Naive thymus-derived CD4-positive, alpha-beta T cell (primary cell): ENCODE measurements at regions not wholly inside any gene's neighbourhood (a gene's known extent, or its start where the extent isn't known, plus 50 kb on each side); places are given as distances from the start of the nearest gene placed in this dataset.

ENCODE experiments used
- ATAC-seq: fragments of 150-1000 bp; cut with Tn5 transposase; 2 replicates; pipeline ENCODE4 v1.10.0; 2021; ENCODE audit warnings: mild to moderate bottlenecking, moderate library complexity
- CTCF ChIA-PET: fragments of 350-600 bp; sonication (Branson Sonifier 250); formaldehyde crosslinking; loops from one replicate; lab custom pipeline; 2021; ENCODE audit warnings: antibody characterized with exemption; lab: Charles Lee
- POLR2A ChIA-PET: fragments of 350-600 bp; sonication (Branson Sonifier 250); formaldehyde crosslinking; loops from one replicate; lab custom pipeline; 2021; ENCODE audit warnings: antibody characterized with exemption, inconsistent platforms; lab: Charles Lee
- DNase-seq, 9 donors: peaks; one replicate each; pipeline versions ENCODE4 v3.0.0 to v3.0.0-alpha.2; 2020 to 2022; ENCODE audit warnings: mixed read lengths in 1 of 9
- H3K27ac ChIP-seq: one replicate; pipeline ENCODE4 v1.7.0; 2013; ENCODE audit warnings: mild to moderate bottlenecking, low read depth, low read length, moderate library complexity
- H3K27me3 ChIP-seq, 2 donors: one replicate each; pipeline ENCODE4 v1.7.0; 2013; ENCODE audit warnings: low read length in 2 of 2, mild to moderate bottlenecking in 2 of 2, moderate library complexity in 2 of 2; ENCODE audit not compliant: control insufficient read depth in 2 of 2, insufficient read depth in 2 of 2
- H3K36me3 ChIP-seq, 3 experiments: 1 replicate in 2 of 3; 2 replicates in 1 of 3; pipeline ENCODE4 v1.7.0; 2013; ENCODE audit warnings: low read length in 3 of 3, mild to moderate bottlenecking in 3 of 3, moderate library complexity in 1 of 3; ENCODE audit not compliant: insufficient read depth in 3 of 3, control insufficient read depth in 2 of 3
- H3K4me1 ChIP-seq, 2 donors: one replicate each; pipeline ENCODE4 v1.7.0; 2013; ENCODE audit warnings: low read length in 2 of 2, mild to moderate bottlenecking in 2 of 2, moderate library complexity in 1 of 2; ENCODE audit not compliant: control insufficient read depth in 2 of 2, insufficient read depth in 2 of 2
- H3K4me3 ChIP-seq: 2 replicates; pipeline ENCODE4 v1.7.0; 2013; ENCODE audit warnings: mild to moderate bottlenecking, low read length
- H3K9me3 ChIP-seq, 3 experiments: 1 replicate in 2 of 3; 2 replicates in 1 of 3; pipeline ENCODE4 v1.7.0; 2013; ENCODE audit warnings: low read length in 3 of 3; ENCODE audit not compliant: control insufficient read depth in 2 of 3
- H3K27ac Mint-ChIP-seq, 9 donors: one replicate each; pipeline ENCODE4 v1.8.0; 2020 to 2022; ENCODE audit warnings: mixed read lengths in 9 of 9, mild to moderate bottlenecking in 8 of 9, moderate library complexity in 5 of 9, inconsistent platforms in 2 of 9
- H3K27me3 Mint-ChIP-seq, 5 donors: one replicate each; pipeline ENCODE4 v1.8.0; 2021 to 2022; ENCODE audit warnings: mixed read lengths in 5 of 5, mild to moderate bottlenecking in 1 of 5
- H3K36me3 Mint-ChIP-seq, 5 donors: one replicate each; pipeline ENCODE4 v1.8.0; 2020 to 2022; ENCODE audit warnings: mixed read lengths in 5 of 5, mild to moderate bottlenecking in 3 of 5, inconsistent platforms in 1 of 5
- H3K4me1 Mint-ChIP-seq, 7 donors: one replicate each; pipeline ENCODE4 v1.8.0; 2020 to 2022; ENCODE audit warnings: mixed read lengths in 7 of 7, mild to moderate bottlenecking in 3 of 7, inconsistent platforms in 1 of 7
- H3K4me3 Mint-ChIP-seq, 10 donors: one replicate each; pipeline ENCODE4 v1.8.0; 2020 to 2022; ENCODE audit warnings: mild to moderate bottlenecking in 10 of 10, mixed read lengths in 10 of 10, moderate library complexity in 6 of 10, inconsistent platforms in 2 of 10
- H3K9me3 Mint-ChIP-seq, 11 donors: one replicate each; pipeline ENCODE4 v1.8.0; 2020 to 2022; ENCODE audit warnings: mixed read lengths in 11 of 11, mild to moderate bottlenecking in 4 of 11, inconsistent platforms in 1 of 11, moderate library complexity in 1 of 11
- intact Hi-C, 2 donors: fragments of 100-400 bp; cut with micrococcal nuclease; formaldehyde crosslinking; loops; one replicate each; pipeline ENCODE4 v1.15.1; 2023

- no peak for ATAC-seq
- ChIA-PET POLR2A (no interaction called here), CTCF (no interaction called here)
- Histone ChIP-seq H3K4me3 (no peak overlapping the region), H3K36me3 (no peaks in the 10 kb centered on the region), H3K9me3 (no peaks in the 10 kb centered on the region), H3K4me1 (no peaks in the 10 kb centered on the region), H3K27ac (no peak overlapping the region), H3K27me3 (no peaks in the 10 kb centered on the region)
- intact Hi-C loops, result no loop called here
- H3K9me3 Mint-ChIP-seq, result peaks cover 0 to 10% (median 0%) of the 10 kb centered on the region in 11 donors
- H3K36me3 Mint-ChIP-seq, result no peaks in the 10 kb centered on the region
- H3K4me3 Mint-ChIP-seq, result no peak overlapping the region
- no peak overlapping the region for H3K27ac Mint-ChIP-seq
- H3K4me1 Mint-ChIP-seq, result peaks cover 0 to 2% (median 0%) of the 10 kb centered on the region in 7 donors
- no peaks in the 10 kb centered on the region for H3K27me3 Mint-ChIP-seq
- no peak for DNase-seq
These were observed 676.5 kb downstream of the TENT5A start for GRCh38 chr6:81075974-81076373.

DNA sequence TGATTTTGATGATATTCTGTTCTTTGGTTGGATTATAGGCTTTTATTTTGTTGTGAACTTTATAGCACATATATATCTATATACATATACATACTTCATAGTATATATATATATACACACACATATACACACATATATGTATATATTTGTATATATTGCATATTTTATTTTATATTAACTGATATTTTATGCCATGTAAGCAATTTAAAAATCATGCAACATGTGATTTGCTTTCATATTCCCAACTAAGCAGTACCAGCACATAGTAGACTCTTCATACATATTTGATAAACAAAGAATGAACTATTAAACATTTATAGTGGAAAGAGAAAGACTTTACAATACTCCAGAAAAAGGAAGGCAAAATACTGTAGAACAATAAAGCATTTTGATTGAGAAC lies 679.2 kb downstream of the TENT5A start:
- Histone ChIP-seq H3K36me3 (no peaks in the 10 kb centered on the region), H3K9me3 (no peaks in the 10 kb centered on the region), H3K27me3 (no peaks in the 10 kb centered on the region), H3K4me3 (no peak overlapping the region), H3K4me1 (no peaks in the 10 kb centered on the region), H3K27ac (no peak overlapping the region)
- peaks cover 0 to 2% (median 0%) of the 10 kb centered on the region in 7 donors for H3K4me1 Mint-ChIP-seq
- H3K4me3 Mint-ChIP-seq, result no peak overlapping the region
- ChIA-PET CTCF (no interaction called here), POLR2A (no interaction called here)
- ATAC-seq (no peak), DNase-seq (no peak)
- no peak overlapping the region for H3K27ac Mint-ChIP-seq
- H3K27me3 Mint-ChIP-seq, result no peaks in the 10 kb centered on the region
- peaks cover 0 to 9% (median 0%) of the 10 kb centered on the region in 11 donors for H3K9me3 Mint-ChIP-seq
- no peaks in the 10 kb centered on the region for H3K36me3 Mint-ChIP-seq
- intact Hi-C loops, result no loop called here

DNA sequence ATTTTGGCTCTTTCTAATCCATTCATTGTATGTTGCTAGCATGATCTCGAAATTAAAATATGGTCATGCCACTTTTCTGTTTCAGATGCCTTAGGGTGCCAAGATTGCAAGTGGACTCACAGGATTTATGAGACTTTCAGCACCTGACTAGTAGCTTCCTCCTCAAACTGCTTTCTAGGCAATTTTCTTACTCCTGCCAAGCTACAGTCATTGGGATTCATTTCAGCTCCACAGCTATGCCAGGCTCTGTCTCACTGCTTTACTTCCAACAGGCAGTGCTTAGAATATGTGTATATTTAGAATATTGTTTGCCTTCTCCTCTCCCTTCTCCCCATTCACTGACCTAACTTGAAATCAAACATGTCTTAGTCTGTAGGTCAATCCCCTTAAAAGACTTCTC lies 681.4 kb downstream of the TENT5A start:
- H3K27ac ChIP-seq, result no peak overlapping the region
- H3K4me3 Mint-ChIP-seq, result no peak overlapping the region
- DNase-seq, result no peak
- intact Hi-C loops, result no loop called here
- H3K36me3 ChIP-seq, result no peaks in the 10 kb centered on the region
- CTCF ChIA-PET, result no interaction called here
- no peak overlapping the region for H3K27ac Mint-ChIP-seq
- no peaks in the 10 kb centered on the region for H3K4me1 ChIP-seq
- no peak for ATAC-seq
- peaks cover 0 to 9% (median 0%) of the 10 kb centered on the region in 11 donors for H3K9me3 Mint-ChIP-seq
- no peak overlapping the region for H3K4me3 ChIP-seq
- H3K27me3 ChIP-seq, result no peaks in the 10 kb centered on the region
- H3K27me3 Mint-ChIP-seq, result no peaks in the 10 kb centered on the region
- no peaks in the 10 kb centered on the region for H3K36me3 Mint-ChIP-seq
- H3K9me3 ChIP-seq, result no peaks in the 10 kb centered on the region
- no peaks in the 10 kb centered on the region for H3K4me1 Mint-ChIP-seq
- POLR2A ChIA-PET, result no interaction called here

- no peaks in the 10 kb centered on the region for H3K27me3 Mint-ChIP-seq
- POLR2A ChIA-PET, result no interaction called here
- no peak for DNase-seq
These were observed 685.4 kb downstream of the TENT5A start for GRCh38 chr6:81067057-81067456.

DNA sequence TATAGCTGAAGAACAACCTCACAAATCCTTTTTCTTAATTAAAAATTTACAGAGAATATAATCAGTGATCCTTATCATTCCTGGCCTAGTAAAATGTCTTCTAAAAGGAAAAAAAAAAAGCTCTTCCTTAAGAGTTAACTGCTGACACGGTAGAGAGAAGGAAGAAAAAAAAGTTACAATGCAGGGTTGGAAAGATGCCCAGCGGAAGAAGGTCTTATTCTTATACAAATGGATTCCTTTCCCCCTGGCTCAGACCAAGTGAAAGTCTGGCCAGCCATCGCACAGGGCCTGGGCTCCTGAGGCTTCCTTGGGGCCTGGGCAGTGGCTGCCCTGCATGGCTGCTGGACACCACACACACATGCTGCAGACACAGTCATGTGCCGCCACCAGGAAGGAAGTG lies 688.6 kb downstream of the TENT5A start:
- intact Hi-C loops, result no loop called here
- ChIA-PET CTCF (no interaction called here), POLR2A (no interaction called here)
- no peaks in the 10 kb centered on the region for H3K36me3 Mint-ChIP-seq
- no peaks in the 10 kb centered on the region for H3K4me1 Mint-ChIP-seq
- no peak overlapping the region for H3K27ac Mint-ChIP-seq
- no peak overlapping the region for H3K4me3 Mint-ChIP-seq
- H3K4me1 ChIP-seq, result no peaks in the 10 kb centered on the region
- ATAC-seq (no peak), DNase-seq (no peak)
- peaks cover 0 to 3% (median 0%) of the 10 kb centered on the region in 11 donors for H3K9me3 Mint-ChIP-seq
- no peaks in the 10 kb centered on the region for H3K27me3 ChIP-seq
- H3K9me3 ChIP-seq, result no peaks in the 10 kb centered on the region
- H3K27ac ChIP-seq, result no peak overlapping the region
- H3K4me3 ChIP-seq, result no peak overlapping the region
- no peaks in the 10 kb centered on the region for H3K27me3 Mint-ChIP-seq
- no peaks in the 10 kb centered on the region for H3K36me3 ChIP-seq

More at GRCh38 chr6:81067057-81067456, 685.4 kb downstream of the TENT5A start:
- CTCF ChIA-PET, result no interaction called here
- no peak overlapping the region for H3K4me3 Mint-ChIP-seq
- no peak overlapping the region for H3K27ac ChIP-seq
- H3K27ac Mint-ChIP-seq, result no peak overlapping the region
- no peaks in the 10 kb centered on the region for H3K4me1 Mint-ChIP-seq
- no peak overlapping the region for H3K4me3 ChIP-seq
- H3K4me1 ChIP-seq, result no peaks in the 10 kb centered on the region
- no peaks in the 10 kb centered on the region for H3K36me3 ChIP-seq
- ATAC-seq, result no peak
- intact Hi-C loops, result no loop called here
- no peaks in the 10 kb centered on the region for H3K27me3 ChIP-seq
- H3K9me3 ChIP-seq, result no peaks in the 10 kb centered on the region
- H3K36me3 Mint-ChIP-seq, result no peaks in the 10 kb centered on the region
- H3K9me3 Mint-ChIP-seq, result peaks cover 0 to 9% (median 0%) of the 10 kb centered on the region in 11 donors

GRCh38 chr6:81054036-81054435 lies 698.4 kb downstream of the TENT5A start:
- H3K9me3 ChIP-seq, result no peaks in the 10 kb centered on the region
- H3K4me3 ChIP-seq, result no peak overlapping the region
- intact Hi-C loops, result no loop called here
- H3K27ac ChIP-seq, result no peak overlapping the region
- no peaks in the 10 kb centered on the region for H3K4me1 Mint-ChIP-seq
- POLR2A ChIA-PET, result no interaction called here
- H3K36me3 Mint-ChIP-seq, result no peaks in the 10 kb centered on the region
- H3K27me3 ChIP-seq, result no peaks in the 10 kb centered on the region
- ATAC-seq (no peak), DNase-seq (no peak)
- no peaks in the 10 kb centered on the region for H3K27me3 Mint-ChIP-seq
- H3K4me3 Mint-ChIP-seq, result no peak overlapping the region
- no peak overlapping the region for H3K27ac Mint-ChIP-seq
- no peaks in the 10 kb centered on the region for H3K36me3 ChIP-seq
- no peaks in the 10 kb centered on the region for H3K4me1 ChIP-seq
- CTCF ChIA-PET, result no interaction called here
- peaks cover 0 to 4% (median 0%) of the 10 kb centered on the region in 11 donors for H3K9me3 Mint-ChIP-seq

DNA sequence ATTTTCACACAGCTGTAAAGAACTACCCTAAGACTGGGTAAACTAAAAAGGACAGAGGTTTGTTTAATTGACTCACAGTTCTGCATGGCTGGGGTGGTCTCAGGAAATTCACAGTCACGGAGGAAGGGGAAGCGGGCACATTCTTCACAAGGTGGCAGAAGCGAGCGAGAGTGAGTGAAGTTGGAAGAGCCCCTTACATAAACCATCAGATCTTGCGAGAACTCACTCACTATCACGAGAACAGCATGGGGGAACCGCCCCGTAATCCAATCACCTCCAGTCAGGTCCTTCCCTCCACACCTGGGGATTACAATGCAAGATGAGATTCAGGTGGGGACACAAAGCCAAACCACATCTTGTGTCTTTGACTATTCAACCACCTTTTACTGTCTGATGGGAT lies 700.5 kb downstream of the TENT5A start:
- Histone ChIP-seq H3K27me3 (no peaks in the 10 kb centered on the region), H3K36me3 (no peaks in the 10 kb centered on the region), H3K27ac (no peak overlapping the region), H3K9me3 (no peaks in the 10 kb centered on the region), H3K4me1 (no peaks in the 10 kb centered on the region), H3K4me3 (no peak overlapping the region)
- H3K9me3 Mint-ChIP-seq, result peaks cover 0 to 2% (median 0%) of the 10 kb centered on the region in 11 donors
- ATAC-seq (no peak), DNase-seq (no peak)
- H3K27ac Mint-ChIP-seq, result no peak overlapping the region
- CTCF ChIA-PET, result no interaction called here
- H3K27me3 Mint-ChIP-seq, result no peaks in the 10 kb centered on the region
- no peak overlapping the region for H3K4me3 Mint-ChIP-seq
- no peaks in the 10 kb centered on the region for H3K36me3 Mint-ChIP-seq
- no peaks in the 10 kb centered on the region for H3K4me1 Mint-ChIP-seq
- POLR2A ChIA-PET, result no interaction called here
- intact Hi-C loops, result no loop called here
